ENCODE measurements at regions not wholly inside any gene's neighbourhood (a gene's known extent, or its start where the extent isn't known, plus 50 kb on each side); places are given as distances from the start of the nearest gene placed in this dataset.

DNA sequence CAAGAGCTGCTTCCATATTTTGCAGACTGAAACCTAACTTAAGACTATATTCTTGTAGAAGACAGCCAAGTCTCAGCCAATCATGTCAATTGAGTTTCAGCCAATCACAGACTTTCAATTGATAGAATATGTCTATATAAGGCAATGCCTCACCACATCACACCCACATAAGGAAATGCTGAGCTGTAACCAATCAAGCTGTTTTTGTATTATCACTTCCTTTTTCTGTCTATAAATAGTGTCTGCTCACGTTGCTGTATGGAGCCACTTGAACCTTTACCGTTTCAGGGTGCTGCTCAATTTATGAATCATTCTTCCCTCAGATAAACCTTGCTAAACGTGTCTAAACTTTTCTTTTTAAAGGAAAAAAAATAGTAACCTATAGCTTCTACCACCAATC is 1554.4 kb upstream of the LRRTM1 start:
- DNase-seq (ENCODE audit: low spot score) (no peak), ATAC-seq (ENCODE audit: low FRiP score) (no peak)
- TF ChIP-seq, protein P1, sequence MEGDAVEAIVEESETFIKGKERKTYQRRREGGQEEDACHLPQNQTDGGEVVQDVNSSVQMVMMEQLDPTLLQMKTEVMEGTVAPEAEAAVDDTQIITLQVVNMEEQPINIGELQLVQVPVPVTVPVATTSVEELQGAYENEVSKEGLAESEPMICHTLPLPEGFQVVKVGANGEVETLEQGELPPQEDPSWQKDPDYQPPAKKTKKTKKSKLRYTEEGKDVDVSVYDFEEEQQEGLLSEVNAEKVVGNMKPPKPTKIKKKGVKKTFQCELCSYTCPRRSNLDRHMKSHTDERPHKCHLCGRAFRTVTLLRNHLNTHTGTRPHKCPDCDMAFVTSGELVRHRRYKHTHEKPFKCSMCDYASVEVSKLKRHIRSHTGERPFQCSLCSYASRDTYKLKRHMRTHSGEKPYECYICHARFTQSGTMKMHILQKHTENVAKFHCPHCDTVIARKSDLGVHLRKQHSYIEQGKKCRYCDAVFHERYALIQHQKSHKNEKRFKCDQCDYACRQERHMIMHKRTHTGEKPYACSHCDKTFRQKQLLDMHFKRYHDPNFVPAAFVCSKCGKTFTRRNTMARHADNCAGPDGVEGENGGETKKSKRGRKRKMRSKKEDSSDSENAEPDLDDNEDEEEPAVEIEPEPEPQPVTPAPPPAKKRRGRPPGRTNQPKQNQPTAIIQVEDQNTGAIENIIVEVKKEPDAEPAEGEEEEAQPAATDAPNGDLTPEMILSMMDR (IDR thresholded peaks at IDR 0.05) = no peak

DNA sequence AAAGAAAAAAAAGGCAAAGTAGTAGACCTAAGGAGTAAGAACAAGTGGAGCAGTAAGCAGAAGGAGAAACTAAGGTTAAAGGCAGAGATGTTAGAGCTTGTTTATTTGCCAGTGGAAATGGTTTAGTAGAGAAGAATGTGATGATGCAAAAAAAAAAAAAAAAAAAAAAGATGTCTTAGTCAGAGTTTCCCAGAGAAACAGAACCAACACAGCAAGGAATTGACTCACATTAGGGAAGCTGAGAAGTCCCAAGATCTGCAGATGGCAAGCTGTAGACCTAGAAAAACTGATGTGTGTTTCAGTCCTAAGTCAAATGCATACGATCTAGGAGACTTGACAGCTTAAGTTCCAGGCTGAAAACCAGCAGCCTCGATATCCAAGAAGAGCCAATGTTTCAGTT is 1548.8 kb upstream of the LRRTM1 start:
- TF ChIP-seq, protein P1 (IDR thresholded peaks at IDR 0.05) = no peak
- ATAC-seq (ENCODE audit: low FRiP score) (no peak), DNase-seq (ENCODE audit: low spot score) (no peak)

DNA sequence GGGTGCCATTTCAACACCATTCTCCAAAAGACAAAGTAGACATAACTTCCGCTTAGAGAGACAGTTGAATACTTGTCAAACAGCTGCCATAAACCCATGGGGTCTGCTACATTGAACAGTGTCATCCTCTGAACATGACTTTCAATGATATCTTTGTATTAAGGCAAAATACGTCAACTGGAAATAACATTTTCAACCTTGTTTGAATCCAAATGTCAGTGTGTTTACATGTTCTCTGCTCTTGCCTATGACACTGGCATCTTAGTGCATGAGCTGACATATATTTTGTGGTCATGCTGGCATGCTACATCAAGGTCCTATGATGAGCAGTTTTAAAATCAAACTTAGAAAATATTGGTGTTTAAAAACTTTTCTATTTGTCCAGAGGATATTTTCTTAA is 1548.1 kb upstream of the LRRTM1 start:
- ATAC-seq (ENCODE audit: low FRiP score) (no peak), DNase-seq (ENCODE audit: low spot score) (no peak)
- TF ChIP-seq, protein P1 (IDR thresholded peaks at IDR 0.05) = no peak

DNA sequence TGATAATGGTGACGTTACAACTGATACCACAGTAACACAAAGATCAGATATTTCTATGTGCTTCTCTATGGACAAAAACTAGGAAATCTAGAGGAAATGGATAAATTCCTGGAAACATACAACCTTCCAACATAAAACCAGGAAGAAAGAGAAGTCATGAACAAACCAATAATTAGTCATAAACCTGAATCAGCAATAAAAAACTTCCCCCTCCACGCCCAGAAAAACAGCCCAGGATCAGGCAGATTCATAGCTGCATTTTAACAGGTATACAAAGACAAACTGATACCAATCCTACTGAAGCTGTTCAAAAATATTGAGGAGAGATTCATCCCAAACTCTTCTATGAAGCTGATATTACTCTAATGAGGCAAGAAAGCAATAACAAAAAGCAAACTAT is 1535.2 kb upstream of the LRRTM1 start:
- DNase-seq (ENCODE audit: low spot score) = no peak
- TF ChIP-seq, protein P1 (IDR thresholded peaks at IDR 0.05) = no peak

DNA sequence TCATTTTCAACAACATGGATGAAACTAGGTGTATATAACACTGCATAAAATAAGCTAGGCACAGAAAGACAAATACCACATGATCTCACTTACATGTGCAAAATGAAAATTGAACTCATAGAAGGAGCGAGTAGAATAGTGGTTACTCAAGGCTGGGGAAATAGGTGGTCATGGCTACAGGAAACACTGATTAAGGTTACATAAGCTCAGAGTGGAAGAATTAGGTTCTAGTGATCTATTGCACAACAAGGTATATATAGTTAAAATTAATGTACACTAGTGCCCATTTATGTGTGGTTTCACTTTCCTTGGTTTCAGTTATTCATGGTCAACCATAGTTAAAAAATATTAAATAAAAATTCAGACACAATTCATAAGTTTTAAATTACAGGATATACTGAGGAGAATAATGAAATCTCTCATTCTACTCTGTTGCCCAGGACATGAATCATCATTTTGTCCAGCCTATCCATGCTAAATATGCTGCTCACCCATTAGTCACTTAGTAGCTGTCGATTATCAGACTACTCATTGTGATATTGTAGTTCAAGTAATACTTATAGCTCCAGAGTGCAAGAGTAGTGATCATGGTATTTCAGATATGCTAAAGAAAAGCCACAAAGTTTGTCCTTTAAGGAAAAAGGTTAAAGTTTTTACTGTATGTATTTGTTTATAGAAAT is 1530.9 kb upstream of the LRRTM1 start:
- no peak for ATAC-seq (ENCODE audit: low FRiP score)
- TF ChIP-seq, protein P1 (IDR thresholded peaks at IDR 0.05) = no peak

More for the DNA sequence above, 1535.2 kb upstream of the LRRTM1 start:
- ATAC-seq (ENCODE audit: low FRiP score) = no peak

DNA sequence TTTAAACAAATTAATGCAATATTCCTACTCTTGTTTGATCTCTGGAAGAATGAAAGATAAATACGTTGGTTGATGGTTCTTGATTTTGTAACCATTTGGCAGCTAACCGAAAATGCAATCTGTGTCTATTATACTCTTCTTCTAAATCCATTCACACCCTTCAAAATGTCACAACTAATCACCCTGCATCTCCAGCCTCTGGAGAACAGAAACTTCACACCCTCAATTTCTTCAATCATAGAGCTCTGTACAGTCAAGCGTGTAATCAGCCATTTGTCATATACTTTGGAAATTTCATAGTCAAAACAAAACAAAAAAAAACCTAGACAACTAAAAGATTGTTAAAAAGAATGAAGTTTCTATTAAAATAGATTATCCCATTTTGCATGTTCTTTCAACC is 1482.3 kb upstream of the LRRTM1 start:
- TF ChIP-seq, protein P1 (IDR thresholded peaks at IDR 0.05) = no peak
- ATAC-seq (ENCODE audit: low FRiP score) = no peak
- DNase-seq (ENCODE audit: low spot score) = no peak

More for the DNA sequence above, 1530.9 kb upstream of the LRRTM1 start:
- DNase-seq (ENCODE audit: low spot score) = no peak

DNA sequence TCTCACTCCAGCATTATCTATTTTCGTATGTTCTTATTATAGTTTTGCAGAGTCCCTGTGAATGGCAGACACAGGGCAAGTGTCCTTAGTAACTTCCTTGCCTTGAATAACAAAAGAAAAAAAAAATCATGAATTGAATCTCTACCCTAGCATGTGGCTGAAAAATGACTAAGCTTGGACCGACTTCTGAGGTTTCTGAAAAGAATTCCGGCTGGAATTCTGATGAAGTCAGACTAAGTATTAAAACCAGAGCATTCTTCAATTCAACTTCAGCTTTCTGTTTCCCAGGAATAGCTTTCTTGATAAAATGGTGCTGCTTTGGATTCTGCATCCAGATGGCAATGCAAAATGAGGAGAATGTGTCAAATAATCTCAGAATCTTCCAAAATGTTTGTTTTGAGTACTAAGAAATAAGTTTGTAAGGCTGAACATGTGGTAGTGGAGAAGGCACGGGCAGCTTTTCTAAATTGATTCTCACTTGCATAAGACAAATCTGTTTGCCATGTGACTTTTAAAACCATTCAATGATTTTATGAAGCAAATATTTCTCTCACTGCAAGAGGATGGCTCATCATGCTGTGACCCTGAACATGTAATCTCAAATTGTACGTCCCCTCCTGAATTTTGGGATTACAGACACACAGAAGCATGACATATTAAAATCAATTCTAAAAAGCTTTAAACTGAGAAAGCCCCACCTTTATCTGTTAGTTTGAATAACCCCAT is 1462.8 kb upstream of the LRRTM1 start:
- TF ChIP-seq, protein P1 (IDR thresholded peaks at IDR 0.05) = no peak
- no peak for ATAC-seq (ENCODE audit: low FRiP score)
- DNase-seq (ENCODE audit: low spot score) = no peak

Measured in omental fat pad (tissue), 3 donors.